SK-N-SH (cell line): ENCODE measurements at regions not wholly inside any gene's neighbourhood (a gene's known extent, or its start where the extent isn't known, plus 50 kb on each side); places are given as distances from the start of the nearest gene placed in this dataset.

Experiments used
- CTCF ChIP-seq: fragments of 200-600 bp; sonication (generic); IDR thresholded peaks from 2 replicates; pipeline ENCODE4 v1.6.1; 2017; ENCODE audit warnings: antibody characterized with exemption, mild to moderate bottlenecking, moderate library complexity
- EZH2phosphoT487 ChIP-seq: fragments of 200-600 bp; sonication (generic); IDR thresholded peaks from 2 replicates; pipeline ENCODE4 v1.6.1; 2017; ENCODE audit warnings: low read depth, mixed run types, mild to moderate bottlenecking, antibody characterized with exemption, moderate library complexity, borderline replicate concordance
- FOSL2 ChIP-seq: IDR thresholded peaks from 2 replicates; pipeline ENCODE4 v1.4.0; 2012; ENCODE audit warnings: low read depth, mild to moderate bottlenecking, moderate library complexity, borderline replicate concordance
- MAX ChIP-seq: IDR thresholded peaks from 2 replicates; pipeline ENCODE4 v1.4.0; 2012; ENCODE audit warnings: low read depth
- NRF1 ChIP-seq: IDR thresholded peaks from 2 replicates; pipeline ENCODE4 v1.6.1; 2012; ENCODE audit warnings: low read depth, mild to moderate bottlenecking, low read length
- POLR2AphosphoS5 ChIP-seq: IDR thresholded peaks from 2 replicates; pipeline ENCODE4 v1.6.1; 2012; ENCODE audit warnings: low read depth, low read length
- RAD21 ChIP-seq: IDR thresholded peaks from 2 replicates; pipeline ENCODE4 v1.6.1; 2012; ENCODE audit warnings: mild to moderate bottlenecking, low read length
- REST ChIP-seq: IDR thresholded peaks from 2 replicates; pipeline ENCODE4 v1.6.1; 2012; ENCODE audit warnings: mild to moderate bottlenecking, low read depth, low read length, moderate library complexity
- TAF1 ChIP-seq: IDR thresholded peaks from 2 replicates; pipeline ENCODE4 v1.6.1; 2012; ENCODE audit warnings: low read depth, mild to moderate bottlenecking, low read length, moderate library complexity, borderline replicate concordance
- TCF12 ChIP-seq: IDR thresholded peaks from 2 replicates; pipeline ENCODE4 v1.4.0; 2012
- TEAD4 ChIP-seq: IDR thresholded peaks from 2 replicates; pipeline ENCODE4 v1.4.0; 2012; ENCODE audit warnings: mild to moderate bottlenecking, borderline replicate concordance; ENCODE audit not compliant: insufficient read depth
- USF1 ChIP-seq: IDR thresholded peaks from 2 replicates; pipeline ENCODE4 v1.4.0; 2012; ENCODE audit warnings: low read depth, borderline replicate concordance
- YY1 ChIP-seq: IDR thresholded peaks from 2 replicates; pipeline ENCODE4 v1.4.0; 2012; ENCODE audit warnings: low read depth, mild to moderate bottlenecking

- TF ChIP-seq CTCF (no peak), TAF1 (no peak), FOSL2 (no peak), POLR2AphosphoS5 (no peak), TCF12 (no peak), TEAD4 (no peak), REST (no peak), RAD21 (no peak), YY1 (no peak), EZH2phosphoT487 (no peak), NRF1 (no peak), USF1 (no peak), MAX (no peak)
Observed at GRCh38 chr6:74448850-74449249, 752.8 kb downstream of the CD109 start.
